Colon (tissue), 2 donors: ENCODE measurements at regions not wholly inside any gene's neighbourhood (a gene's known extent, or its start where the extent isn't known, plus 50 kb on each side); places are given as distances from the start of the nearest gene placed in this dataset.

Experiments used
- FAIRE-seq: peaks from 2 replicates; lab custom pipeline; 2012; peaks lifted over from hg19 to GRCh38; lab: Jason Lieb, UNC
- donor health status: control.
- donor health status: control.

DNA sequence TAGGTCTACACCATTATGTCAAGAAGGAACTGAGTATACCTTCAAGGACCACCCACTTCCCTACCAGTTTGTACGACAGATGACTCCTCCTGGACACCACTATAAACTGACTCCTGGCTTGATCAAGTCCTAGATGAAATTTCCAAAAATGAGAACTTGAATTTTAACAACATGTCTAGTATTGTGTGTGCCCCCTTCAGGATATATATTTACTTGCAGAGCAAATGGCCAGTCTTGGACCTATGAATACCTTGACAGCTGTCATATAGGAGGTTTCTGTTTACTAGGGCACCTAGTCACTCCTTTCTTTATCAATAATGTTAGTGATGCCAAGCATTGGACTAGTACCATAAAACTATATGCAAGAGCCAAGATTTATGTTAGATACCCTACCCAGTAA is 94.1 kb upstream of the TMEM26 start:
- no peak for FAIRE-seq

DNA sequence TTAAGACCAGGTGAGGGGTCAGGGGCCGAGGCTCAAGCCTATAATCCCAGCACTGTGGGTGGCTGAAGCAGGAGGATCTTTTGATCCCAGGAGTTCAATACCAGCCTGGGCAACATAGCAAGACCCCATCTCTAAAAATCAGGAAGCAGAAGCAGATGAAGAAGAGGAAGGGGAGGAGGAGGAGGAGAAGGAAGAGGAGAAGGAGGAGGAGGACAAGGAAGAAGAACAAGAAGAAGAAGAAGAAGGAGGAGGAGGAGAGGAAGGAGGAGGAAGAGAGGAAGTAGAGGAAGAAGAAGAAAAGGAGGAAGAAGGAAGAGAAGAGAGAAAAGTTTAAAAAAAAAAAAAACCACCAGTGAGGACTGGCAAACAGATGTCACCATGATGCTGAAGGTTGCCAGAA is 92.0 kb upstream of the TMEM26 start:
- no peak for FAIRE-seq

DNA sequence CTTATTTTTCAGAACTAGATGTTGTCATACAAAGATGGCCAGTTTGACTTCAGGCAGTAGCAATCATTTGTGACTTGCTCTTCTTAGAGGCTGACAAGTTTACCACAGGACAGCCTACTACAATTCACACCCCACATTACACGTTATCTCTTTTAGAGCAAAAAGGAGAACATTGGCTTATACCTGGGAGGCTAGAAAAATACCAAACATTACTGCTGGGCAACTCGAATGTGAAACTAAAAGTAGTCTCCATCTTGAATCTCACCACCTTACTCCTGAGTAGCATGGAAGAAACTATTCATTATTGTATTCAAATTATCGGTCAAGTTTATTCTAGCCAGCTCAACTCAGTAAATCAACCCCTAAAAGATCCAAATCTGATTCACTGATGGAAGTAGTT is 90.7 kb upstream of the TMEM26 start:
- no peak for FAIRE-seq

DNA sequence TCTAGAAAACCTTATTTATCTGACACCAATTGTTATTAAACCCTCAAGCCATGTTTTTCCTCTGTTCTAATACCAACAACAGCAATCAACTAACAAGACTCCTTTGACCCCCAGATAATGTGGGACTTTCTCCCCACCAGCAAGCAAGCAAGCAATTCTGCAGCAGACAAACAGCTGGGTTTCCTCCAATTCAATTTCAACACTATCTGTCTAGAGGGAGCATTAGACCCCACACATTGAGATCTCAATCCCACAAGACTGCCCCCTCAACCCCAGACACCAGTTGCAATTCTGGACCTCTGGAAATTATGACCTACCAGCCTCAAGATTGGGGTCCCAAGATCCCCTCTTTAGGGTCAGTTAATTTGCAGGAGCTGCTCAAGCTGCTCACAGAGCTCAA is 89.4 kb upstream of the TMEM26 start:
- FAIRE-seq = no peak

GRCh38 chr10:61541960-61542359 is 88.8 kb upstream of the TMEM26 start:
- FAIRE-seq = no peak

DNA sequence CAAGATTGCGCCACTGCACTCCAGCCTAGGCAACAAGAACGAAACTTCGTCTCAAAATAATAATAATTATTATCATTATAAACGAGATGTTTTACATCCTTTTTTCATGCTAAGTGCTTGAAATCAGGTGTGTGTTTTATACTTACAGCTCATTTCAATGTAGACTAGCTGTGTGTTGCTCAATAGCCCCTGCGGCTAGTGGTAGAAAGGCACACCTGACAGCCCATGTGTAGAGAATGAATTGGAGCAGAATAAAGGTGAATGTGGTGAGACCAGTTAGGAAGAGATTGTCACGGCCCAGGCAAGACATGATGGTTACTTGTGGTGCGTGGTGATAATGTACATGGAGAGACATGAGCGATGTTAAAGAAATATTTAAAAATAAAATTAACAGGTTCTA is 86.7 kb upstream of the TMEM26 start:
- FAIRE-seq = no peak

DNA sequence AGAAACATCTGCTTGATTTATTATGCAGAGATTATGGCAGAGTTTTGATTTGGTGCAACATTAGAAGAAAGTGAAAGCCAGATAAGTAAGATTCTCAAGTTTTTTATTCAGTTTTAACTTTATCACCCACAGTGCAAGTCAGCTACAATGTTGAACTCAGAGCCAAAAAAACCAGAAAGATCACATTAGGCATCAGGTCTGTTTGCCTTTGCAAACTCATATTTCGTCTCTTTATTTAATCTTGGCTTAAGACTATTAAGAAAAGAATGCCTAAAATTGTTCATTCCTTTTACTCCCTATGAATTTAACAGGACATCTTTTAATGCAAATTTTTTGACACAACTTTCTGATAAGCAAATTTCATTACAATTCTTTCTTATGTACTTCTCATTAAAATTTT is 76.0 kb upstream of the TMEM26 start:
- FAIRE-seq = no peak

GRCh38 chr10:61503051-61503450 is 49.9 kb upstream of the TMEM26 start:
- FAIRE-seq = no peak
